Large intestine (tissue), 3 donors: ENCODE measurements at regions not wholly inside any gene's neighbourhood (a gene's known extent, or its start where the extent isn't known, plus 50 kb on each side); places are given as distances from the start of the nearest gene placed in this dataset.
"Not testable (repeated sequence)": the region's sequence is repeated elsewhere in the genome, so short reads cannot be mapped to it uniquely, and the experiment has no call there.

Source experiments
- DNase-seq, 2 donors: peaks; one replicate each; pipeline versions ENCODE4 v3.0.0 to v3.0.0-alpha.2; 2013
- H3K27ac ChIP-seq: one replicate; pipeline ENCODE4 v1.5.1; 2013; ENCODE audit warnings: low read length
- H3K27me3 ChIP-seq: 2 replicates; pipeline ENCODE4 v1.6.1; 2013; ENCODE audit warnings: low read length; ENCODE audit not compliant: control insufficient read depth, insufficient read depth
- H3K36me3 ChIP-seq: 2 replicates; pipeline ENCODE4 v1.6.1; 2013; ENCODE audit warnings: low read length; ENCODE audit not compliant: control insufficient read depth, insufficient read depth
- H3K4me1 ChIP-seq: one replicate; pipeline ENCODE4 v1.6.1; 2013; ENCODE audit warnings: low read length; ENCODE audit not compliant: control insufficient read depth, insufficient read depth
- H3K4me3 ChIP-seq: one replicate; pipeline ENCODE4 v1.5.1; 2013; ENCODE audit warnings: low read length
- H3K9me3 ChIP-seq: one replicate; pipeline ENCODE4 v1.6.1; 2013; ENCODE audit warnings: mild to moderate bottlenecking, low read depth, low read length, moderate library complexity; ENCODE audit not compliant: control insufficient read depth
- WGBS: methylation state at CpG from one replicate; pipeline ENCODE4 v1.1.5; 2013; ENCODE audit warnings: low lambda C conversion rate; ENCODE audit not compliant: insufficient coverage; 5-methylcytosine and 5-hydroxymethylcytosine counted together

GRCh38 chr19:28560786-28561185, 652.2 kb downstream of the UQCRFS1 start:
- 61% methylated on average over 4 of the region's 4 CpGs for whole genome bisulfite sequencing
- H3K36me3 ChIP-seq, result no peaks in the 10 kb centered on the region

GRCh38 chr19:28558783-28559182, 654.2 kb downstream of the UQCRFS1 start:
- DNase-seq, result no peak
- WGBS, result 50% methylated on average over 1 of the region's 2 CpGs
- H3K4me1 ChIP-seq, result no peaks in the 10 kb centered on the region

More at GRCh38 chr19:28560786-28561185, 652.2 kb downstream of the UQCRFS1 start:
- no peak overlapping the region for H3K27ac ChIP-seq
- H3K4me3 ChIP-seq, result no peak overlapping the region
- no peaks in the 10 kb centered on the region for H3K27me3 ChIP-seq
- H3K9me3 ChIP-seq, result no peaks in the 10 kb centered on the region
- DNase-seq, result no peak
- no peaks in the 10 kb centered on the region for H3K4me1 ChIP-seq

DNA sequence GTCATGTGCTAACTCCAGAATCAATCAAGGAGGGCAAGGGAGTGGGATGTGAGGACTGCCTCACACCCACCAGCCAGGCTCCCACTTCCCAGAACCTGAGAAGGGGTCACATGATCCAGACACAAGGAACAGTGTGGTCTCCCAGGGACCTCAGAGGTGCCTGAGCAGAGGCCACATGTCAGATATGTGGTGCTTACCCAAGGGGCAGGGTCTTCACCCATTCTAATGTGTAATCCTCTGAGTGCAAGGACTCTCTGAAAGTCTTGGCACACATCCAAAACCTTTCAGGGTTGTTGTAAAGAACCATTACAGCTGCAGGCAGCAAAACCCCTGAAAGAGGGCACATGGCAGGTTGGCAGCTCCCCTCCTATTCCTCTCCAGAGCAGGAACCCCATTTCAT, 656.6 kb downstream of the UQCRFS1 start:
- no peaks in the 10 kb centered on the region for H3K36me3 ChIP-seq
- no peaks in the 10 kb centered on the region for H3K27me3 ChIP-seq
- no peak overlapping the region for H3K4me3 ChIP-seq
- H3K9me3 ChIP-seq, result no peaks in the 10 kb centered on the region
- H3K4me1 ChIP-seq, result no peaks in the 10 kb centered on the region
- H3K27ac ChIP-seq, result no peak overlapping the region
- peak in 1 of 2 donors; percentile 16 for DNase-seq

More at GRCh38 chr19:28558783-28559182, 654.2 kb downstream of the UQCRFS1 start:
- Histone ChIP-seq H3K27me3 (no peaks in the 10 kb centered on the region), H3K27ac (no peak overlapping the region), H3K36me3 (no peaks in the 10 kb centered on the region), H3K9me3 (no peaks in the 10 kb centered on the region), H3K4me3 (no peak overlapping the region)

DNA sequence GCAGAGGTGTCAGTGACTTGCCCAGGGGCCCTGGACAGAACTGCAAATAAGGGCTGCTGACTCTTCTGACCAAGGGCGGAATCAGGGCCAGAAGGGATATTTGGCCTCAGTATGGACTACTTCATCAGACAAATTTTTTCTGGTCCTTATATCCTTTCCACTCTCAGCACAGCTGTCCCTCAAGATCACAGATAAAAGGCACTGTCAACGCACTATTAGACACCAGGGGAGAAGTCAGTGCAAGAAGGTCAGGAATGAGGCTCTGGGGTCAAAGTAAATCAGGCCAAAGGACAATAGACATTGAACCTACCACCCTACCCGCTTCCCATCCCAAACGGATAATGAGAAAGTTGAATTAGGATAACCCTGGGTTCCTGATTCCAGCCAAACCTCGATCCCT, 657.6 kb downstream of the UQCRFS1 start:
- no peak overlapping the region for H3K4me3 ChIP-seq
- no peaks in the 10 kb centered on the region for H3K4me1 ChIP-seq
- no peaks in the 10 kb centered on the region for H3K9me3 ChIP-seq
- WGBS, result no CpG with 5 or more reads among the region's 5 CpGs
- no peak overlapping the region for H3K27ac ChIP-seq
- no peak for DNase-seq
- no peaks in the 10 kb centered on the region for H3K27me3 ChIP-seq
- H3K36me3 ChIP-seq, result no peaks in the 10 kb centered on the region

GRCh38 chr19:28554321-28555091, 658.4 kb downstream of the UQCRFS1 start:
- H3K4me1 ChIP-seq, result no peaks in the 10 kb centered on the region
- 100% methylated on average over 1 of the region's 4 CpGs for WGBS
- no peaks in the 10 kb centered on the region for H3K27me3 ChIP-seq
- H3K9me3 ChIP-seq, result no peaks in the 10 kb centered on the region
- H3K36me3 ChIP-seq, result no peaks in the 10 kb centered on the region
- no peak overlapping the region for H3K27ac ChIP-seq
- H3K4me3 ChIP-seq, result no peak overlapping the region
- no peak for DNase-seq

DNA sequence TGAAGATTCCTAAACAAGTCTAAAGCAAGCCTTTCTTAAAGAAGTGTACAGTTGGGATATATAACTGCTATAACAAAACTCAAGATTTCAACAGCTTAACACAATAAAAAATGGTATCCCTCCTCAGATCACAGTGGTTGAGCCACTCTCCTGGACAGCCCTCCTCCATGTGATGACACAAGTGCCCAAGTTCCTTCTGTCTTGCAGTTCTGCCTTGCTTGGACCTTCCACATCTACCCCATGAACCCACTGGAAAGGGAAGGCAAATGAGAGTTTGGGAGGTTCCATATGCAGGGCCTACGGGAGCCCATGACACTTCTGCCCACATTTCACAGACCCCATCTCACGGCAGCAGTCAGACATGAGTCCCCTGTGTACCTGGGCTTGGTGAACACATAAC, 659.2 kb downstream of the UQCRFS1 start:
- no peak overlapping the region for H3K27ac ChIP-seq
- no CpG with 5 or more reads among the region's 2 CpGs for WGBS
- DNase-seq, result no peak
- no peaks in the 10 kb centered on the region for H3K9me3 ChIP-seq
- no peaks in the 10 kb centered on the region for H3K27me3 ChIP-seq
- H3K4me1 ChIP-seq, result no peaks in the 10 kb centered on the region
- no peak overlapping the region for H3K4me3 ChIP-seq
- no peaks in the 10 kb centered on the region for H3K36me3 ChIP-seq

DNA sequence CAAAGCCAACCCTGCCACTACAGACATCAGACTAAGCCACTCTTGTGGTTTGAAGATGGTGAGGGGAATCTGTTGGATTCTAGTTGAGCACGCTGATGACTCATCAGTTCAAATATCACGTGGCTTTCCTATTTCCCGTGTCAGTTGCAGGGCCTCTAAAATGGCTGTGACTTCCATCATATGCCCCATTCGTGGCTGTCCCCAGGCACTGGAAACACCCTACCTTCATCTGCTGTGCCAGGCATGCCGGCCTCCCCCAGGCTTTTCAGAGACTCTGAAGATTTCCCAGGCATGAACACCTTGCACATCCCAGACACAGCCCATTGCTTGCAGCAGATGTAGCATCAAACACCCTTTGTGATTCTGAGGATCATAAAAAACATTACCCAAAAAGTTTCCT, 659.9 kb downstream of the UQCRFS1 start:
- H3K4me1 ChIP-seq, result no peaks in the 10 kb centered on the region
- no CpG with 5 or more reads among the region's 5 CpGs for WGBS
- H3K4me3 ChIP-seq, result no peak overlapping the region

DNA sequence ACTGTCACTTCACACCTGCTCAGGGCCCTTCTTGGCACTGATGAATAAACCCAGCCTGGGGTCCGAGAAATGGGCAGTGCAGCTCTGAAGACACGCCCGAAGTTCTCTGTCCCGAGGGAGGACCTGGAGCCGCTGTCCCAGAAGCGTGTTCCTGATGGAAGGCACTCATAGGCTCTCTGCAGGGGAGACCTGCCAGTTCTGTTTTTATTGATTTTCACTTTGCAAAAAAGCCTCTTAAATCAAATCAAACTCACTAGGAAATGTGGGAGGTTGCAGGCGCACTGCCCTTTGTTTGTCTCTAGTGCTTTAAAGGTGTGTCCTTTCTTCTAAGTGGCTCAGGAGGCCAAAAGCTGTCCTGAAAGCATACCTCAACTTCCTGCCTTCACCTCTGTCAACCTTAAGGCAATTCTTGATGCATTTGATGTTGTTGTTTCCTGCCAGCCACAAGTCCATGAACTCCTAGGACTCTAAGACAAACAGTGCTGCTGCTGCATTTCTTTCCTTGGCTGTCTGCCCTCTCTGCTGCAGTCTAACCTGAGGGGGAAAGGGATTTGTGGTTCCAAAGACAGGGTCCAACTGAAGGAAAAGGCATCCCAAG, 663.2 kb downstream of the UQCRFS1 start:
- H3K27me3 ChIP-seq, result no peaks in the 10 kb centered on the region
- H3K27ac ChIP-seq, result no peak overlapping the region
- no CpG with 5 or more reads among the region's 7 CpGs for WGBS
- no peaks in the 10 kb centered on the region for H3K9me3 ChIP-seq
- no peaks in the 10 kb centered on the region for H3K4me1 ChIP-seq
- DNase-seq, result no peak
- H3K4me3 ChIP-seq, result no peak overlapping the region
- no peaks in the 10 kb centered on the region for H3K36me3 ChIP-seq

More for the DNA sequence above, 659.9 kb downstream of the UQCRFS1 start:
- H3K9me3 ChIP-seq, result no peaks in the 10 kb centered on the region
- no peaks in the 10 kb centered on the region for H3K27me3 ChIP-seq
- DNase-seq, result no peak
- no peaks in the 10 kb centered on the region for H3K36me3 ChIP-seq
- H3K27ac ChIP-seq, result no peak overlapping the region

DNA sequence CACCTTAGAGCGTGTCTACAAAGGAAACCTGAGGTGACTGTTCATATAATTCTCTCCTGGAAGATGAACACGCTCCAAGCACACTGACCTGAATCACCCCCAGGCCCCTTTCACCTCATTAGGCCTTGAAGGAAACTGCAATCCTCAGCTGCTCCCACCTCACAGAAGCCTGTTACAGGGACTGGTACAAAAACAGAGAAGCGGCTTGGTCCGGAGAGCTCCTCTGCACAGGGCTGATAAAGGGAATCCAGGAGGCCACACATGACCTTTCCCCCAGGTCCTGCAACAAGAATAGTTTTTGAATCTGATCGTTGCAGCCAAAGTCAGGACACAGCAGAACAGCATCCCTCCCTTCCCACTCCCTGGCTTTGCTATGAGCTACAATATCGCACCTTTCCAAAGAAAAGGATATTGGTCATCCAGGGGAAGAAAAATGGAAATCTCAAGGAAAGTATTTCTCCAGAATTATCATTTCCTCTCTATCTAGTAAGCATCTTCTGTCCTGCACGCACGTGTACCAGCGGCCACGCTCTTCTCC, 666.7 kb downstream of the UQCRFS1 start:
- no CpG with 5 or more reads among the region's 10 CpGs for WGBS
- Histone ChIP-seq H3K27ac (no peak overlapping the region), H3K4me1 (no peaks in the 10 kb centered on the region), H3K9me3 (no peaks in the 10 kb centered on the region), H3K4me3 (no peak overlapping the region), H3K36me3 (no peaks in the 10 kb centered on the region), H3K27me3 (no peaks in the 10 kb centered on the region)
- DNase-seq, result no peak

DNA sequence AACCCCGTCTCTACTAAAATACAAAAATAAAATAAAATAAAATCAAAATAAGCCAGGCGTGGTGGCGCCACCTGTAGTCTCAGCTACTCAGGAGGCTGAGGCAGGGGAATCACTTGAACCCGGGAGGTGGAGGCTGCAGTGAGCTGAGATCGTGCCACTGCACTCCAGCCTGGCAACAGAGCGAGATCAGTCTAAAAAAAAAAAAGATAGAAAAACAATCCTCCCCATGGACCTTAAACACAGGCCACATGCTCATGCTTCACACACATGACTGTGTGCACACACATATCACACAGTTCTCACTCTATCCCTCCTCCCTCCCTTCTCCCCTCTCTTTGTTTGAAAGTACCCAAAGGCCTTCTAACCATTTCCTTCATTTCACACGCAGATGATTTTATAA, 667.6 kb downstream of the UQCRFS1 start:
- H3K4me3 ChIP-seq, H3K4me1 ChIP-seq, H3K27ac ChIP-seq, H3K36me3 ChIP-seq, DNase-seq, H3K27me3 ChIP-seq, H3K9me3 ChIP-seq: not testable (repeated sequence)
- WGBS, result 100% methylated on average over 2 of the region's 7 CpGs
